Keratinocyte (primary cell): ENCODE measurements at regions not wholly inside any gene's neighbourhood (a gene's known extent, or its start where the extent isn't known, plus 50 kb on each side); places are given as distances from the start of the nearest gene placed in this dataset.

Source experiments
- DNase-seq: peaks from one replicate; pipeline ENCODE4 v3.0.0-alpha.2; 2011; ENCODE audit warnings: low read depth, missing footprints, low spot score
- FAIRE-seq: peaks from 2 replicates; lab custom pipeline; 2011; peaks lifted over from hg19 to GRCh38; lab: Jason Lieb, UNC
- H2AFZ ChIP-seq: 2 replicates; pipeline ENCODE4 v1.6.0; 2012; ENCODE audit warnings: low read length, control low read depth, inconsistent platforms; ENCODE audit not compliant: control insufficient read depth
- H3K27ac ChIP-seq: 2 replicates; pipeline ENCODE4 v1.5.1; 2011; ENCODE audit warnings: low read length; ENCODE audit not compliant: control insufficient read depth, insufficient read depth
- H3K27me3 ChIP-seq: 3 replicates; pipeline ENCODE4 v1.6.0; 2011; ENCODE audit warnings: low read length; ENCODE audit not compliant: control insufficient read depth, insufficient read depth; ENCODE audit errors: extremely low read depth
- H3K36me3 ChIP-seq, 2 experiments: 2 replicates in 1 of 2; 3 replicates in 1 of 2; pipeline ENCODE4 v1.5.1; 2011; ENCODE audit warnings: low read length in 2 of 2, mild to moderate bottlenecking in 1 of 2; ENCODE audit not compliant: control insufficient read depth in 2 of 2, insufficient read depth in 2 of 2; ENCODE audit errors: extremely low read depth in 1 of 2
- H3K4me1 ChIP-seq: 3 replicates; pipeline ENCODE4 v1.5.1; 2011; ENCODE audit warnings: low read length; ENCODE audit not compliant: control insufficient read depth, insufficient read depth; ENCODE audit errors: extremely low read depth
- H3K4me2 ChIP-seq: 3 replicates; pipeline ENCODE4 v1.6.0; 2011; ENCODE audit warnings: low read depth, low read length; ENCODE audit not compliant: control insufficient read depth, insufficient read depth; ENCODE audit errors: extremely low read depth
- H3K4me3 ChIP-seq, 3 experiments: fragments of 200-600 bp in 1 of 3; sonication (generic) in 1 of 3; 2 replicates in 2 of 3; 3 replicates in 1 of 3; pipeline ENCODE4 v1.5.1; 2011 to 2016; ENCODE audit warnings: low read length in 3 of 3, mild to moderate bottlenecking in 3 of 3, control low read depth in 2 of 3, inconsistent platforms in 1 of 3, low read depth in 1 of 3, mixed read lengths in 1 of 3, mixed run types in 1 of 3, moderate library complexity in 1 of 3; ENCODE audit not compliant: control insufficient read depth in 2 of 3, insufficient read depth in 2 of 3; ENCODE audit errors: extremely low read depth in 1 of 3
- H3K79me2 ChIP-seq: 2 replicates; pipeline ENCODE4 v1.6.0; 2012; ENCODE audit warnings: low read length; ENCODE audit not compliant: control insufficient read depth, insufficient read depth
- H3K9ac ChIP-seq: 3 replicates; pipeline ENCODE4 v1.6.0; 2011; ENCODE audit warnings: low read length; ENCODE audit not compliant: control insufficient read depth, insufficient read depth; ENCODE audit errors: extremely low read depth
- H3K9me1 ChIP-seq: 3 replicates; pipeline ENCODE4 v1.6.0; 2011; ENCODE audit warnings: low read length; ENCODE audit not compliant: control insufficient read depth, insufficient read depth; ENCODE audit errors: extremely low read depth
- H3K9me3 ChIP-seq: 2 replicates; pipeline ENCODE4 v1.5.1; 2012; ENCODE audit warnings: low read depth, low read length; ENCODE audit not compliant: control insufficient read depth
- H4K20me1 ChIP-seq: 3 replicates; pipeline ENCODE4 v1.6.0; 2011; ENCODE audit warnings: low read length; ENCODE audit not compliant: control insufficient read depth, insufficient read depth; ENCODE audit errors: extremely low read depth
- EZH2 ChIP-seq: IDR thresholded peaks from one replicate; pipeline ENCODE4 v1.6.1; 2012; ENCODE audit warnings: inconsistent platforms, mild to moderate bottlenecking, low read length, moderate library complexity
- dilution Hi-C: fragments of 300-500 bp; cut with MboI; formaldehyde crosslinking; loops from one replicate; pipeline ENCODE4 v1.7.0; 2020; ENCODE audit warnings: low sequenced_read_pairs; ENCODE audit not compliant: extremely low pct_ligation_motif_present
- TF ChIP-seq, protein P1 (sequence below), 3 experiments: IDR thresholded peaks in 1 of 3; conservative IDR thresholded peaks in 1 of 3; optimal IDR thresholded peaks in 1 of 3; 2 replicates in 2 of 3; 3 replicates in 1 of 3; pipeline versions ENCODE3 to v1.5.1; 2011; ENCODE audit warnings: low read length in 3 of 3, mild to moderate bottlenecking in 3 of 3, moderate library complexity in 2 of 3, control low read depth in 1 of 3, inconsistent platforms in 1 of 3; ENCODE audit not compliant: insufficient read depth in 2 of 3; ENCODE audit errors: extremely low read depth in 1 of 3

DNA sequence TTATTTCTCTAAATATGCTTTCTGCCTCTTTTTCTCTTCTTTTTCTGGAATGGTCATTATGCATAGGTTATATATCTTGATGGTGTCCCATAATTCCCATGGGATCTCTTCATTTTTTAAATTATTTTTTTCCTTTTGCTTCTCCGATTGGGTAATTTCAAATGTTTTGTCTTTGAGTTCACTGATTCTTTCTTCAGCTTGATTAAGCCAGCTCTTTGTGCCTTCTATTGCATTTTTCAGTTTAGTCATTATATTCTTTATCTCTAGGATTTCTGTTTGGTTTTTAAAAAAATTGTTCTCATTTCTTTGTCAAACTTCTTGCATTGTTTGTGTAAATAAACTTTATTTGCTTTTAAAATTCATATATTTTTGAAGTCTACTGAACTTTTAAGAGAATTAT lies 251.1 kb downstream of the INSIG2 start:
- FAIRE-seq (no peak), DNase-seq (no peak)
- no peaks in the 10 kb centered on the region for H4K20me1 ChIP-seq
- no peaks in the 10 kb centered on the region for H3K9me3 ChIP-seq
- no peaks in the 10 kb centered on the region for H3K36me3 ChIP-seq
- no peaks in the 10 kb centered on the region for H3K9me1 ChIP-seq
- TF ChIP-seq, protein P1, sequence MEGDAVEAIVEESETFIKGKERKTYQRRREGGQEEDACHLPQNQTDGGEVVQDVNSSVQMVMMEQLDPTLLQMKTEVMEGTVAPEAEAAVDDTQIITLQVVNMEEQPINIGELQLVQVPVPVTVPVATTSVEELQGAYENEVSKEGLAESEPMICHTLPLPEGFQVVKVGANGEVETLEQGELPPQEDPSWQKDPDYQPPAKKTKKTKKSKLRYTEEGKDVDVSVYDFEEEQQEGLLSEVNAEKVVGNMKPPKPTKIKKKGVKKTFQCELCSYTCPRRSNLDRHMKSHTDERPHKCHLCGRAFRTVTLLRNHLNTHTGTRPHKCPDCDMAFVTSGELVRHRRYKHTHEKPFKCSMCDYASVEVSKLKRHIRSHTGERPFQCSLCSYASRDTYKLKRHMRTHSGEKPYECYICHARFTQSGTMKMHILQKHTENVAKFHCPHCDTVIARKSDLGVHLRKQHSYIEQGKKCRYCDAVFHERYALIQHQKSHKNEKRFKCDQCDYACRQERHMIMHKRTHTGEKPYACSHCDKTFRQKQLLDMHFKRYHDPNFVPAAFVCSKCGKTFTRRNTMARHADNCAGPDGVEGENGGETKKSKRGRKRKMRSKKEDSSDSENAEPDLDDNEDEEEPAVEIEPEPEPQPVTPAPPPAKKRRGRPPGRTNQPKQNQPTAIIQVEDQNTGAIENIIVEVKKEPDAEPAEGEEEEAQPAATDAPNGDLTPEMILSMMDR (optimal IDR thresholded peaks at IDR 0.05 in 1 of 3, IDR thresholded peaks at IDR 0.05 in 1 of 3, conservative IDR thresholded peaks at IDR 0.05 in 1 of 3; ENCODE audit: extremely low read depth in 1 of 3, insufficient read depth in 2 of 3, low read length in 3 of 3) = no peak
- TF ChIP-seq EZH2 = no peak
- no peak overlapping the region for H3K27ac ChIP-seq
- no peak overlapping the region for H3K4me3 ChIP-seq
- no peak overlapping the region for H3K9ac ChIP-seq
- dilution Hi-C loops = no loop called here
- H3K27me3 ChIP-seq = no peaks in the 10 kb centered on the region
- no peak overlapping the region for H2AFZ ChIP-seq
- H3K79me2 ChIP-seq = no peaks in the 10 kb centered on the region
- H3K4me1 ChIP-seq = no peaks in the 10 kb centered on the region
- no peak overlapping the region for H3K4me2 ChIP-seq

DNA sequence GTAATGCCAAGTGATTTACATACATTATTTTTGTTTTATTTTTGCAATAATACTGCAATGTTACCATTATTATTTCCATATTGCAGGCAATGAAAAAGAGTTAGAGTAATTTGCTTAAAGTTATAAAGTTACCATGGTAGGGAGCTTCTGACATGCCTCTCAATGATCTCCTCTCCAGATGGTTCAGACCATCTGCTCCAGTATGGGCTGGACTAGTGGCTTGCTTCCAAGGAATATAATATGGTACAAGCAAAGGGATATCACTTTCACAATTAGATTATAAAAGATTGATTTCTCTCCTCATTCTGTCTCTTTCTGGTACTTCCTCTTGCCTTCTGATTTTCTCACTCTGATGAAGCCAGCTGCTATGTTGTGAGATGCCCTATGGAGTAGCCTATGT lies 245.4 kb downstream of the INSIG2 start:
- Histone ChIP-seq H3K27ac (no peak overlapping the region), H3K9ac (no peak overlapping the region), H3K9me1 (no peaks in the 10 kb centered on the region), H3K4me2 (no peak overlapping the region), H3K79me2 (no peaks in the 10 kb centered on the region), H3K36me3 (no peaks in the 10 kb centered on the region), H3K27me3 (no peaks in the 10 kb centered on the region), H3K9me3 (no peaks in the 10 kb centered on the region), H2AFZ (no peak overlapping the region), H3K4me1 (no peaks in the 10 kb centered on the region), H4K20me1 (no peaks in the 10 kb centered on the region), H3K4me3 (no peak overlapping the region)
- dilution Hi-C loops = no loop called here
- TF ChIP-seq EZH2 = no peak
- FAIRE-seq = no peak
- no peak for DNase-seq

DNA sequence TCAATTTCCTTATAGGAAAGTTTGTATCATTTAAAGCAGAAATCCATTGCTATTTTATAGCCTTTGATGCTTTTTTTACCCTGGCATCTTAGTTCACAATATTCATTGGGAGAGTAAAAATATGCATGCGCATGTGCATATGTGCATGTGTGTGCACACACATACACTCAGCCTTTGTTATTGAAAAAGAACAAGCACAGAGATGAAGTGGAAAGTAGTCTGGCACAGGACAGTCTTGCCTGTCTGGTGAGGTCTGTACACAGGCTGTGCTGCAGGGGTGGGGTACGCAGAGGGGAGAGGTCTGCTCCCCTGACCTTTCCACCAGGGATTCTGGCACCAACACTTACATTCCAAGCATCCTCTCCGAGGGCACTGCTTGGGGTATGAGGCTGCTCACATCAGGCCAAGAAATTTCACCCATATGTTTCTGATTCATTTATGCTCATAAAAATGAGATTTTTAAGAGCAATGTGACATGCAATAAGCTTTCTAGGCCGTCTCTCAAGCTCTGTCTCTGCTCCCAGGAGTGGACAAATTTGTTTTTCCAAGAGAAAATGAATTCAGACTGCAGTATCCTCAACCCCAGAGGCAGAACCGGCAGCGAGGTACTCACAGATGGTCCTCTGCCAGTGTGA lies 237.2 kb downstream of the INSIG2 start:
- no peaks in the 10 kb centered on the region for H3K4me1 ChIP-seq
- H3K36me3 ChIP-seq = no peaks in the 10 kb centered on the region
- H3K27me3 ChIP-seq = no peaks in the 10 kb centered on the region
- FAIRE-seq (no peak), DNase-seq (no peak)
- TF ChIP-seq, protein P1 (optimal IDR thresholded peaks at IDR 0.05 in 1 of 3, IDR thresholded peaks at IDR 0.05 in 1 of 3, conservative IDR thresholded peaks at IDR 0.05 in 1 of 3; ENCODE audit: extremely low read depth in 1 of 3, insufficient read depth in 2 of 3, low read length in 3 of 3) = no peak
- no peak for TF ChIP-seq EZH2
- H3K4me2 ChIP-seq = no peak overlapping the region
- dilution Hi-C loops = no loop called here
- H3K27ac ChIP-seq = no peak overlapping the region
- H3K9ac ChIP-seq = no peak overlapping the region
- no peaks in the 10 kb centered on the region for H3K79me2 ChIP-seq
- H3K4me3 ChIP-seq = no peak overlapping the region
- no peaks in the 10 kb centered on the region for H3K9me3 ChIP-seq
- H2AFZ ChIP-seq = no peak overlapping the region
- H4K20me1 ChIP-seq = no peaks in the 10 kb centered on the region
- H3K9me1 ChIP-seq = no peaks in the 10 kb centered on the region
